Pancreas (tissue), 10 donors: ENCODE measurements at regions not wholly inside any gene's neighbourhood (a gene's known extent, or its start where the extent isn't known, plus 50 kb on each side); places are given as distances from the start of the nearest gene placed in this dataset.
"Not testable (repeated sequence)": the region's sequence is repeated elsewhere in the genome, so short reads cannot be mapped to it uniquely, and the experiment has no call there.

Experiments
- ATAC-seq, 4 donors: fragments of 200-7000 bp; cut with Tn5 transposase; one replicate each; pipeline versions ENCODE4 v1.8.0 to v1.9.1; 2020; ENCODE audit warnings: mild to moderate bottlenecking in 4 of 4, moderate library complexity in 4 of 4
- DNase-seq, 6 donors: peaks; one replicate each; pipeline ENCODE4 v3.0.0-alpha.2; 2020
- FAIRE-seq: peaks from 2 replicates; lab custom pipeline; 2012; peaks lifted over from hg19 to GRCh38; lab: Jason Lieb, UNC
- H3K27ac ChIP-seq, 4 donors: fragments of 200-600 bp; sonication (generic); 1 replicate in 3 of 4; 2 replicates in 1 of 4; pipeline versions ENCODE4 v1.5.0 to v1.8.0; 2020
- H3K27me3 ChIP-seq, 4 donors: fragments of 200-600 bp; one replicate each; pipeline ENCODE4 v1.8.0; 2021
- H3K36me3 ChIP-seq, 3 donors: fragments of 200-600 bp; sonication (generic) in 1 of 3; one replicate each; pipeline versions ENCODE4 v1.5.0 to v1.8.0; 2020 to 2021
- H3K4me1 ChIP-seq, 3 donors: fragments of 200-600 bp; one replicate each; pipeline ENCODE4 v1.8.0; 2021
- H3K4me3 ChIP-seq, 4 donors: fragments of 200-600 bp; sonication (generic) in 2 of 4; one replicate each; pipeline versions ENCODE4 v1.5.0 to v1.8.0; 2020 to 2021
- H3K9me3 ChIP-seq, 4 donors: fragments of 200-600 bp; one replicate each; pipeline ENCODE4 v1.8.0; 2021
- CTCF ChIP-seq, 4 donors: fragments of 200-600 bp; sonication (generic) in 3 of 4; IDR thresholded peaks; one replicate each; pipeline versions ENCODE4 v1.5.0 to v1.8.0; 2021; ENCODE audit warnings: antibody characterized with exemption in 4 of 4
- WGBS, 2 donors: extraction: QIAGEN DNeasy Blood & Tissue Kit; methylation state at CpG; one replicate each; pipeline ENCODE4 v1.1.7; 2013; 5-methylcytosine and 5-hydroxymethylcytosine counted together
- intact Hi-C, 3 donors: fragments of 100-400 bp; cut with DNase I; formaldehyde crosslinking; loops; one replicate each; pipeline versions ENCODE4 v1.11.1 to v1.14.2; 2022
- donor health status: healthy with polysubstance abuse.
- donor health status: DM: no; HTN: no; CAD: no; lungs with moderate emphysema.
- donor health status: DM: no; HTN: no; CAD: no.
- donor health status: control.
- donor health status: control.
- donor health status: Bipolar disorder and iron deficiency.
- donor health status: DM: yes; HTN: yes; CAD: no.
- donor health status: DM: no; HTN: no; CAD: no.
- donor health status: DM: no; HTN: no; CAD: no.
- donor health status: DM: yes; HTN: yes; CAD: no.

DNA sequence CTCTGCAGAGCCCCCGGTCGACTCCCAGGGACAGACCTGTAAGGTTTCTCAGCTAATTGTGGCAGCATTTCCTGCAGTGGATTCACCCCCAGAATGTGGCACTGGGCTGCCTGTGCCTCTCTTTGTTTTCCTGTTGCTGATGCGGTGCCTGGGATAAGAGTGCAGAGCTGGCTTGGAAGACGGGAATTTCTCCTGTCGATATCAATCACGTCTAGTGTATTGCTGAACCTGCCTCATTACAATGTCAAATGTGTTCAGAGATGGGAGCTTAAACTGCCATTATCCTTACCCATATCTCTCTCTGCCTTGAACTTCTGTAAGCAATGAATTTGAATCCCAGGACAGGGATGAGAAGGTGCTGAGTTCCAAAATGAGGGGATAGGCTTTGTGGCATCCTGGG is 350.9 kb downstream of the ADGRD1 start:
- DNase-seq, H3K4me3 ChIP-seq, H3K27ac ChIP-seq, H3K27me3 ChIP-seq, H3K9me3 ChIP-seq, intact Hi-C loops, ATAC-seq, H3K36me3 ChIP-seq, H3K4me1 ChIP-seq, FAIRE-seq: not testable (repeated sequence)
- 65% methylated on average over 2 of the region's 6 CpGs; no CpG with 5 or more reads in 1 of the 2 donors for WGBS, 2 donors

DNA sequence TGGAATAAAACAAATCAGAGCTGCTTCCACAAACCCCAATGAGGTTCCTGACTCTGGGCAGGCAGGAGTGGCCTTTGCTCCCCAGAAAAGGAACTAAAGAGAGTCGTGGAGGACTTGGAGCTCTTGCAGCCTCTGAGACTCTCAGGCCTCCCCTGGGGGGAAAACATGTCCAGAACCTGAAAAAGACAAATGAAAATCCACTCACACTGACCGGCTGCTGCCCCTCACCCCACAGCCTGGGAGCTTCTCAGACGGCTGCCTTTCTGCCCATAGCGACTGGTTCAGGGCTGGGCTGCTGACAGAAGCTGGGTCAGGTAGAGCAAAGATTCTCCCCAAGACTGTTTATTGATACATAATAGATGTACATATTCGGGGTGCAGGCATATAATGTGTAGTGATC is 356.0 kb downstream of the ADGRD1 start:
- no peaks in the 10 kb centered on the region for H3K9me3 ChIP-seq
- DNase-seq (no peak), ATAC-seq (no peak), FAIRE-seq (no peak)
- no peak overlapping the region for H3K4me3 ChIP-seq
- 39 to 49% methylated on average over 5 of the region's 5 CpGs for WGBS, 2 donors
- H3K27me3 ChIP-seq: no peaks in the 10 kb centered on the region
- intact Hi-C loops: loop anchor here in 1 of 3 donors (5.0 kb wide), 1 partner anchor 333 kb away; no protein-coding TSS in a partner anchor
- no peak overlapping the region for H3K27ac ChIP-seq
- no peaks in the 10 kb centered on the region for H3K4me1 ChIP-seq
- TF ChIP-seq CTCF (IDR thresholded peaks at IDR 0.05): no peak
- no peaks in the 10 kb centered on the region for H3K36me3 ChIP-seq

DNA sequence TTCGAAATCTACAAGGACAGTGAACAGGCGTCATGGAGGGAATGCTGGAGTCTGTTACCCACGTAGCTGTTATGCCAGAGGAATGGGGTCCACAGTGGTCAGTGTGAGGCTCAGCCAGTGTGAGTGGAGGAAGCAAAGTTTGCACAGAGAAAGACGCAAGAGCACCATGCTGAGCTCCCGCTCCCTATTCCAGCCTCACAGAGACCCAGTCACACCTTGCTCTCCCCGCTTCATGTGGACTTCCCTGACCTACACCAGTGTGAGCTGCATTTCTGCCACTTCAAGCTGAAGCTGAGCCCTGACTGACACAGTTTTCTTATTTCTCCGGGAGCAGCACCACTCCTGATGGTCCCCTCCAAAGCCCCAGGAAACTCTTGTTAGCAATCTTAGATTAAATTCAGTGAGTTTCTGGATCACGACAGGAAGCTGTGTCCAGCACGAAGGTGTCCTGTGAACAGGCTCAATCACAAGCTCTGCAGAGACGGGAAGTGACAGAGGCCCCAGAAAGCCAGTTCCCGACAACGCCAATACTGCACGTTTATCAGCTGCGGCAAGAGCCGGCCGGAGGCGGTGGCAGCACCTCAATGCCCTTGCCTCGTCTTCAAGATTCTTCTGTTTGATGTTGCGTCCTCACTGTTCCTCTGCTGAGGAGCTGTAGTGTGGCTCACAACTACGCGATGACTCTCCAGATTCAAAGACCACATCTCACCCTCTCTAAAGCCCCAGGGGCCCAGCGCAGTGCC is 356.7 kb downstream of the ADGRD1 start:
- 58 to 70% methylated on average over 20 of the region's 22 CpGs for WGBS, 2 donors

DNA sequence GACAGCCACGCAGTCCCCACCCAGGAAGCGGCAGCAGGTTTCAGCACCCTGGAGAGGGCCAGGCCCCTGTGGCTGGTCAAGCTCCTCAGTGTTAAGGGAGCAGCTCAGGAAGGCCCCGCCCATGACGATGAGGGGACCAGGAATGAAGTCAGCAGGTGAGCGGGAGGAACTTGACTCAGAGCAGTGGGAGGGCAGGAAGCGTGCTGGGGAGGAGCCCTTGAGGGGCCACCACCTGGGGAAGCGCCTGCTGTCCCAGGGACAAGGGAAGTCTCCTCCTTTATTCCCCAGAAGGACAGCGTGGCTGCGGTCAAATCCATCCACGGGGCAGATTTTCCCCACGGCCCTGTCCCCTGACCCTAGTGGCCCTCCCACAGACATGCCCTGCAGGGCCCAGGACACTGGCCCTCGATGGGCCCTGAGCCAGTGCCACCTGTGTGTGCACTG is 357.6 kb downstream of the ADGRD1 start:
- not testable (repeated sequence) for H3K36me3 ChIP-seq, H3K27ac ChIP-seq, H3K4me3 ChIP-seq, H3K4me1 ChIP-seq, DNase-seq, FAIRE-seq, H3K27me3 ChIP-seq, H3K9me3 ChIP-seq
- WGBS, 2 donors: 16 to 19% methylated on average over 10 of the region's 12 CpGs
- intact Hi-C loops: loop anchor here in 1 of 3 donors (5.0 kb wide), 1 partner anchor 331 kb away; no protein-coding TSS in a partner anchor
- ATAC-seq: peak in 3 of 4 donors; percentile 69 to 71 (median 70)

More for the DNA sequence above, 356.7 kb downstream of the ADGRD1 start:
- not testable (repeated sequence) for H3K4me3 ChIP-seq, FAIRE-seq, H3K27me3 ChIP-seq, DNase-seq, H3K9me3 ChIP-seq, H3K4me1 ChIP-seq, H3K27ac ChIP-seq, H3K36me3 ChIP-seq
- intact Hi-C loops: loop anchor here in 1 of 3 donors (5.0 kb wide), 1 partner anchor 332 kb away; no protein-coding TSS in a partner anchor
- peak in 1 of 4 donors; percentile 11 for ATAC-seq

GRCh38 chr12:131311764-131312163 is 358.1 kb downstream of the ADGRD1 start:
- ATAC-seq (no peak), DNase-seq (no peak), FAIRE-seq (no peak)
- Histone ChIP-seq H3K9me3 (no peaks in the 10 kb centered on the region), H3K27me3 (no peaks in the 10 kb centered on the region), H3K36me3 (no peaks in the 10 kb centered on the region), H3K4me3 (no peak overlapping the region), H3K4me1 (no peaks in the 10 kb centered on the region), H3K27ac (no peak overlapping the region)
- WGBS, 2 donors: 16 to 25% methylated on average over 10 of the region's 10 CpGs
- no peak for TF ChIP-seq CTCF (IDR thresholded peaks at IDR 0.05)
- intact Hi-C loops: loop anchor here in 1 of 3 donors (5.0 kb wide), 1 partner anchor 331 kb away; no protein-coding TSS in a partner anchor

DNA sequence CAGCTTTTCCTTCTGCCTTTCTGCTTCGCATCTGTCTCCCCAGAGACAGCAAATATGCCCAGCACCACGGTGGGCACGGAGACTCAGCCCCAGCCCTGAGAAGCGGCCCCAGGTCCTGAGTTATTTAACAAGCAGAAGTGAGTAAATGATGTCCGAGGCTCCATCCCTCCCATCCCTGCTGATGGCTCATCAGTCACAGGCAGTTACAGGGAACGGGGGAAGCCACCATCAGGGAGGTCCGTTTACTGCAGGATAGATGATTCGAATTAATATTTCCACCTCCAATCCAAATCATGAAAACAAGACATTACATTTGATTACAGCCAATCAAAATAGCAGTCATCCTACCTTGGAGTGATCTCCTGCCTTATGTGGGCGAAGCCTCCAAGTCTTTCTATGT is 358.7 kb downstream of the ADGRD1 start:
- H3K4me1 ChIP-seq, FAIRE-seq, H3K27me3 ChIP-seq, DNase-seq, ATAC-seq, H3K36me3 ChIP-seq, H3K27ac ChIP-seq, H3K4me3 ChIP-seq, H3K9me3 ChIP-seq: not testable (repeated sequence)
- 48 to 53% methylated on average over 7 to 8 of the region's 9 CpGs for WGBS, 2 donors
- intact Hi-C loops: loop anchor here in 1 of 3 donors (5.0 kb wide), 1 partner anchor 330 kb away; no protein-coding TSS in a partner anchor
